Mesenchymal stem cell (in vitro differentiated cells and primary cell): ENCODE measurements at regions not wholly inside any gene's neighbourhood (a gene's known extent, or its start where the extent isn't known, plus 50 kb on each side); places are given as distances from the start of the nearest gene placed in this dataset.
"Not testable (repeated sequence)": the region's sequence is repeated elsewhere in the genome, so short reads cannot be mapped to it uniquely, and the experiment has no call there.

ENCODE experiments used
- DNase-seq: peaks from one replicate; pipeline ENCODE4 v3.0.0-alpha.2; 2013
- H2AFZ ChIP-seq: one replicate; pipeline ENCODE4 v1.6.1; 2013; ENCODE audit warnings: low read depth, mild to moderate bottlenecking, control low read depth, inconsistent platforms, low read length, moderate library complexity
- H2AK5ac ChIP-seq: 2 replicates; pipeline ENCODE4 v1.6.1; 2013; ENCODE audit warnings: low read length, moderate library complexity, mild to moderate bottlenecking, inconsistent platforms; ENCODE audit not compliant: severe bottlenecking
- H2BK120ac ChIP-seq: one replicate; pipeline ENCODE4 v1.6.1; 2013; ENCODE audit warnings: low read depth, mild to moderate bottlenecking, inconsistent platforms, low read length, moderate library complexity
- H2BK12ac ChIP-seq, 2 experiments: one replicate each; pipeline ENCODE4 v1.6.1; 2013; ENCODE audit warnings: inconsistent platforms in 2 of 2, low read length in 2 of 2, mild to moderate bottlenecking in 2 of 2, moderate library complexity in 2 of 2, control low read depth in 1 of 2
- H2BK15ac ChIP-seq: one replicate; pipeline ENCODE4 v1.6.1; 2013; ENCODE audit warnings: mild to moderate bottlenecking, low read depth, inconsistent platforms; ENCODE audit not compliant: poor library complexity, severe bottlenecking
- H2BK5ac ChIP-seq: 2 replicates; pipeline ENCODE4 v1.6.1; 2013; ENCODE audit warnings: low read depth, mild to moderate bottlenecking, low read length, control low read depth, inconsistent platforms; ENCODE audit not compliant: poor library complexity, severe bottlenecking
- H3K14ac ChIP-seq, 2 experiments: one replicate each; pipeline ENCODE4 v1.6.1; 2013; ENCODE audit warnings: inconsistent platforms in 2 of 2, low read length in 2 of 2, control low read depth in 1 of 2, mild to moderate bottlenecking in 1 of 2, moderate library complexity in 1 of 2
- H3K18ac ChIP-seq, 2 experiments: one replicate each; pipeline ENCODE4 v1.6.1; 2013; ENCODE audit warnings: inconsistent platforms in 2 of 2, low read length in 2 of 2, control low read depth in 1 of 2, low read depth in 1 of 2, mild to moderate bottlenecking in 1 of 2
- H3K23ac ChIP-seq, 2 experiments: one replicate each; pipeline ENCODE4 v1.6.1; 2013; ENCODE audit warnings: inconsistent platforms in 2 of 2, low read length in 2 of 2, mild to moderate bottlenecking in 2 of 2, moderate library complexity in 2 of 2, control low read depth in 1 of 2
- H3K27ac ChIP-seq: 2 replicates; pipeline ENCODE4 v1.5.1; 2013; ENCODE audit warnings: mild to moderate bottlenecking, moderate library complexity, low read length, control low read depth, inconsistent platforms; ENCODE audit not compliant: poor library complexity, severe bottlenecking
- H3K27me3 ChIP-seq, 2 experiments: 2 replicates each; pipeline versions ENCODE4 v1.6.1 to v1.7.0; 2013; ENCODE audit warnings: low read length in 2 of 2, mild to moderate bottlenecking in 2 of 2, moderate library complexity in 2 of 2, control low read depth in 1 of 2, inconsistent platforms in 1 of 2; ENCODE audit not compliant: control insufficient read depth in 1 of 2, insufficient read depth in 1 of 2
- H3K36me3 ChIP-seq, 2 experiments: 2 replicates each; pipeline versions ENCODE4 v1.6.1 to v1.7.0; 2013; ENCODE audit warnings: low read length in 2 of 2, control low read depth in 1 of 2, inconsistent platforms in 1 of 2, low read depth in 1 of 2, mild to moderate bottlenecking in 1 of 2; ENCODE audit not compliant: insufficient read depth in 2 of 2, control insufficient read depth in 1 of 2
- H3K4ac ChIP-seq, 2 experiments: one replicate each; pipeline ENCODE4 v1.6.1; 2013; ENCODE audit warnings: inconsistent platforms in 2 of 2, low read length in 2 of 2, mild to moderate bottlenecking in 2 of 2, moderate library complexity in 2 of 2, control low read depth in 1 of 2, low read depth in 1 of 2
- H3K4me1 ChIP-seq: 2 replicates; pipeline ENCODE4 v1.6.1; 2013; ENCODE audit warnings: low read depth, low read length, control low read depth; ENCODE audit not compliant: control insufficient read depth, insufficient read depth
- H3K4me2 ChIP-seq: 2 replicates; pipeline ENCODE4 v1.6.1; 2013; ENCODE audit warnings: low read length, mild to moderate bottlenecking, inconsistent platforms; ENCODE audit not compliant: poor library complexity, severe bottlenecking
- H3K4me3 ChIP-seq, 2 experiments: 2 replicates each; pipeline versions ENCODE4 v1.5.1 to v1.7.0; 2013; ENCODE audit warnings: low read length in 2 of 2, mild to moderate bottlenecking in 2 of 2, control low read depth in 1 of 2, low read depth in 1 of 2; ENCODE audit not compliant: insufficient read depth in 1 of 2
- H3K79me1 ChIP-seq: replicated peaks from 2 replicates; pipeline ENCODE4 v1.6.1; 2013; ENCODE audit warnings: mild to moderate bottlenecking, control low read depth, low read length, inconsistent platforms; ENCODE audit not compliant: poor library complexity, severe bottlenecking
- H3K9ac ChIP-seq: 2 replicates; pipeline ENCODE4 v1.7.0; 2013; ENCODE audit warnings: mild to moderate bottlenecking, low read length, moderate library complexity
- H3K9me3 ChIP-seq: 2 replicates; pipeline ENCODE4 v1.7.0; 2013; ENCODE audit warnings: mild to moderate bottlenecking, low read length; ENCODE audit not compliant: control insufficient read depth
- H4K8ac ChIP-seq: one replicate; pipeline ENCODE4 v1.6.1; 2013; ENCODE audit warnings: inconsistent platforms, mild to moderate bottlenecking, low read length, moderate library complexity
- H4K91ac ChIP-seq: one replicate; pipeline ENCODE4 v1.6.1; 2013; ENCODE audit warnings: mild to moderate bottlenecking, low read length, inconsistent platforms
- WGBS: methylation state at CpG from one replicate; pipeline ENCODE4 v1.1.7; 2013; ENCODE audit warnings: mixed read lengths; 5-methylcytosine and 5-hydroxymethylcytosine counted together

DNA sequence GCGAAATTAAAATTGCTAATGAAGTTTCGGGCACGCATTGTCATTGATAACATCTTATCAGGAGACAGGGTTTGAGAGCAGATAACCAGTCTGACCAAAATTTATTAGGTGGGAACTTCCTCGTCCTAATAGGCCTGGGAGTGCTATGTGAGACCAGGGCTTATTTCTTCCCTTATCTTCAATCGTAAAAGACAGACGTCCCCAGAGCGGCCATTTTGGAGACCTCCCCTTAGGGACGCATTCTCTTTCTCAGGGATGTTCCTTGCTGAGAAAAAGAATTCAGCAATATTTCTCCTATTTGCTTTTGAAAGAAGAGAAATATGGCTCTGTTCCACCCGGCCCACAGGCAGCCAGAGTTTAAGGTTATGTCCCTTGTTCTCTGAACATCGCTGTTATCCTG, 184.7 kb downstream of the OSTF1 start:
- not testable (repeated sequence) for H2BK12ac ChIP-seq, H3K79me1 ChIP-seq, H3K4ac ChIP-seq, H3K4me1 ChIP-seq, H2AK5ac ChIP-seq, H2BK15ac ChIP-seq, H3K23ac ChIP-seq, H2AFZ ChIP-seq, H3K36me3 ChIP-seq, H2BK5ac ChIP-seq, H3K4me3 ChIP-seq, H3K27ac ChIP-seq, DNase-seq, H3K9ac ChIP-seq, H3K18ac ChIP-seq, H4K8ac ChIP-seq, H2BK120ac ChIP-seq, H3K14ac ChIP-seq, H4K91ac ChIP-seq, H3K27me3 ChIP-seq, H3K4me2 ChIP-seq, H3K9me3 ChIP-seq
- 80% methylated on average over 7 of the region's 10 CpGs for WGBS

DNA sequence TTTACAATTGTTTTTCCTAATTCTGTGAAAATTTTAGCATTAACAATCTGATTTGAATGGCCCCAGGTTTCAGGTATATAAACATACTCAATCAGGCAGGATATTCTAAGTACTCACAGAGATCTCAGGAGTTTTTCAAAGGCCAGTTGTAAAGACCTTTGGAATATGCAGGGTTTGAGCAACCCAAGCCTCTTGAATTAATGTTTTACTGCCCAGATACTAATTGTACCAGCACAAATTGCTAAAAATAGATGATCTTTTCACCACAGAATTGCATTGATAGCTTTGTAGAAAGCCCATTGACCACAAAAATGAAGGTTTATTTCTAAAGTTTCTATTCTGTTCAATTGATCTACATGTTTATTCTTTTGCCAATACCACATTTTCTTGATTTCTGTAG, 186.5 kb downstream of the OSTF1 start:
- H3K14ac ChIP-seq: no peak overlapping the region

DNA sequence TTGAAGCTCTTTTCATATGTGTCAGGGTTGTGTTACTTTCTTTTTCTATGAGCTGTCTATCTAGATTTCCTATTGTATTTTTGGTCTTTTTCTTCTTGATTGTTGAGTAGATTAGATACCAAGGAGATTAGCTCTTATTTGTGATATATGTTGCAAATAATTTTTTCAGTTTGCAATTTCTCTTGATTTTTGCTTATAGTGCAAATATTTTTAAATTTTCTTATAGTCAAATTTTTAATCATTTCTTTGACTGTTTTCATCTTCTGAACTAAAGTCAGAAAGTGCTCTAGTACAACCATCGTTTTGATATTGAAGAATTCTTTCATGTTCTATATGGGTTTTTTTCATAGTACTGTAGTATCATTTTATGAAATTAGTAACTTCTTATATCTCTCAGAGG, 193.7 kb downstream of the OSTF1 start:
- no peaks in the 10 kb centered on the region for H3K36me3 ChIP-seq
- H3K4me3 ChIP-seq: no peak overlapping the region
- H2BK5ac ChIP-seq: no peak overlapping the region
- no peak overlapping the region for H3K27ac ChIP-seq
- no peaks in the 10 kb centered on the region for H3K4me1 ChIP-seq
- H3K14ac ChIP-seq: no peak overlapping the region
- H4K8ac ChIP-seq: no peak overlapping the region
- no peak overlapping the region for H2AFZ ChIP-seq
- WGBS: no CpG with 5 or more reads among the region's 1 CpG
- no peak overlapping the region for H2AK5ac ChIP-seq
- no peaks in the 10 kb centered on the region for H3K27me3 ChIP-seq
- no peak overlapping the region for H3K9ac ChIP-seq
- H3K79me1 ChIP-seq: no peaks in the 10 kb centered on the region
- no peak overlapping the region for H4K91ac ChIP-seq
- DNase-seq: no peak
- no peak overlapping the region for H2BK12ac ChIP-seq
- no peak overlapping the region for H3K18ac ChIP-seq
- H3K4me2 ChIP-seq: no peak overlapping the region
- no peak overlapping the region for H3K23ac ChIP-seq
- H2BK120ac ChIP-seq: no peak overlapping the region
- H3K9me3 ChIP-seq: peaks cover 30% of the 10 kb centered on the region
- no peak overlapping the region for H2BK15ac ChIP-seq
- H3K4ac ChIP-seq: no peak overlapping the region

More for the DNA sequence above, 186.5 kb downstream of the OSTF1 start:
- Histone ChIP-seq H2BK12ac (no peak overlapping the region), H3K23ac (no peak overlapping the region), H3K79me1 (no peaks in the 10 kb centered on the region), H2BK15ac (no peak overlapping the region), H2AK5ac (no peak overlapping the region), H3K4me2 (no peak overlapping the region), H3K4me1 (no peaks in the 10 kb centered on the region), H2BK120ac (no peak overlapping the region), H3K4me3 (no peak overlapping the region), H3K9me3 (peaks cover 5% of the 10 kb centered on the region), H2BK5ac (no peak overlapping the region), H3K36me3 (no peaks in the 10 kb centered on the region), H3K4ac (no peak overlapping the region), H2AFZ (no peak overlapping the region), H3K18ac (no peak overlapping the region), H4K91ac (no peak overlapping the region), H4K8ac (no peak overlapping the region), H3K27ac (no peak overlapping the region), H3K9ac (no peak overlapping the region), H3K27me3 (no peaks in the 10 kb centered on the region)
- no peak for DNase-seq

DNA sequence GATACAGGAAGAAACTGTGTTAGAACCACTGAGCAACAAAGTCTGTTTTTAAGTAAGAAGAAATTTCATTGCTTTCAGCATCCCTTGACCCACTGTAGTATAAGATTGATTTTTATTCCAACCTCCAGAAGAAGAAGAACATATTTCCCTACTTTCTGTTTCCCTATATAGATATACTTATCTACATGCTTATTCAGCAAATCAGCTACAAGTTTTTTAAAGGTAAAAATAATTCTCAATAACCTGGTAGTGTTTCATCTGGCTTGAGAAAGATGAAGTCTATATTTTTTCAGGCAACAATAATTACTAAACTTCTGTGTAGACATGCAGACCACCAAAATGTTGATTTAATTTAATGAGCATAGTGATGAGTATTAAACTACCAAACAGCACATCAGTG, 201.0 kb downstream of the OSTF1 start:
- Histone ChIP-seq H2BK5ac (no peak overlapping the region), H2AK5ac (no peak overlapping the region), H3K36me3 (no peaks in the 10 kb centered on the region), H3K27ac (no peak overlapping the region), H3K4me3 (no peak overlapping the region), H3K4me1 (no peaks in the 10 kb centered on the region), H3K9me3 (peaks cover 16% of the 10 kb centered on the region), H3K23ac (no peak overlapping the region), H4K91ac (no peak overlapping the region), H3K9ac (no peak overlapping the region), H2BK120ac (no peak overlapping the region), H2BK12ac (no peak overlapping the region), H3K18ac (no peak overlapping the region), H3K79me1 (no peaks in the 10 kb centered on the region), H2AFZ (no peak overlapping the region), H2BK15ac (no peak overlapping the region), H4K8ac (no peak overlapping the region), H3K4ac (no peak overlapping the region), H3K27me3 (no peaks in the 10 kb centered on the region), H3K14ac (no peak overlapping the region), H3K4me2 (no peak overlapping the region)
- DNase-seq: no peak
